ENCODE measurements at regions not wholly inside any gene's neighbourhood (a gene's known extent, or its start where the extent isn't known, plus 50 kb on each side); places are given as distances from the start of the nearest gene placed in this dataset.
"Not testable (repeated sequence)": the region's sequence is repeated elsewhere in the genome, so short reads cannot be mapped to it uniquely, and the experiment has no call there.

- no peak for DNase-seq (ENCODE audit: low read depth)
- TF ChIP-seq CTCF (IDR thresholded peaks at IDR 0.05; ENCODE audit: insufficient read depth, low read depth, low read length), result no peak
- no peak overlapping the region for H3K4me3 ChIP-seq (ENCODE audit: low read depth, low read length)
These were observed 978.8 kb downstream of the FSCB start for GRCh38 chr14:43528321-43528720.

- TF ChIP-seq CTCF (IDR thresholded peaks at IDR 0.05; ENCODE audit: insufficient read depth, low read depth, low read length), result no peak
- no peak for DNase-seq (ENCODE audit: low read depth)
- H3K4me3 ChIP-seq (ENCODE audit: low read depth, low read length), result no peak overlapping the region
These were observed 981.4 kb downstream of the FSCB start for GRCh38 chr14:43525658-43526057.

GRCh38 chr14:43522901-43523300 lies 984.2 kb downstream of the FSCB start:
- H3K4me3 ChIP-seq (ENCODE audit: low read depth, low read length), result no peak overlapping the region
- DNase-seq (ENCODE audit: low read depth), result no peak
- no peak for TF ChIP-seq CTCF (IDR thresholded peaks at IDR 0.05; ENCODE audit: insufficient read depth, low read depth, low read length)

- DNase-seq (ENCODE audit: low read depth), result no peak
- no peak overlapping the region for H3K4me3 ChIP-seq (ENCODE audit: low read depth, low read length)
- no peak for TF ChIP-seq CTCF (IDR thresholded peaks at IDR 0.05; ENCODE audit: insufficient read depth, low read depth, low read length)
These were observed 984.9 kb downstream of the FSCB start for GRCh38 chr14:43522191-43522590.

DNA sequence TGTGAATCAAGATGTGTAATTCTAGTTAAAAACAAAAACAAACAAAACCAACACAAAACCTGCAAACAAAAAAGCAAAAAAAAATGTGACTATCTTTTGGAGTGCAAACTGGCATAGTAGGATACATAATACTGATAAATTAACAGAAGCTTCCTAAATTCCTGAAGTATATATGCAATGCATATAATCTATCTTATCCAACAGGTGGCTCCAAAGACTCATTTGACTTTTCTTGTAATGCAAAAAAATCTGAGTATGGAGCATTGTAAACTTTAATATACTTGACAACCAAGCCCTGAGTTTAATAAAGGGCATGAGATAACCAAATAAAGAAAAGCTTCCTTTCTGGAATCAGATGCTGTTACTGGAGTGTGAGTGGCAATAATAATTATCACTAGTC lies 1003.6 kb downstream of the FSCB start:
- TF ChIP-seq CTCF (IDR thresholded peaks at IDR 0.05; ENCODE audit: insufficient read depth, low read depth, low read length), result no peak
- no peak overlapping the region for H3K4me3 ChIP-seq (ENCODE audit: low read depth, low read length)
- DNase-seq (ENCODE audit: low read depth), result no peak

DNA sequence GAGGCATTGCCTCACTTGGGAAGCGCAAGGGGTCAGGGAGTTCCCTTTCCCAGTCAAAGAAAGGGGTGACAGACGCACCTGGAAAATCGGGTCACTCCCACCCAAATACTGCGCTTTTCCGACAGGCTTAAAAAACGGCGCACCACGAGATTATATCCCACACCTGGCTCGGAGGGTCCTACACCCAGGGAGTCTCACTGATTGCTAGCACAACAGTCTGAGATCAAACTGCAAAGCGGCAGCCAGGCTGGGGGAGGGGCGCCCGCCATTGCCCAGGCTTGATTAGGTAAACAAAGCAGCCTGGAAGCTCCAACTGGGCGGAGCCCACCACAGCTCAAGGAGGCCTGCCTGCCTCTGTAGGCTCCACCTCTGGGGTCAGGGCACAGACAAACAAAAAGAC lies 1014.7 kb downstream of the FSCB start:
- H3K4me3 ChIP-seq (ENCODE audit: low read depth, low read length); DNase-seq (ENCODE audit: low read depth): not testable (repeated sequence)

DNA sequence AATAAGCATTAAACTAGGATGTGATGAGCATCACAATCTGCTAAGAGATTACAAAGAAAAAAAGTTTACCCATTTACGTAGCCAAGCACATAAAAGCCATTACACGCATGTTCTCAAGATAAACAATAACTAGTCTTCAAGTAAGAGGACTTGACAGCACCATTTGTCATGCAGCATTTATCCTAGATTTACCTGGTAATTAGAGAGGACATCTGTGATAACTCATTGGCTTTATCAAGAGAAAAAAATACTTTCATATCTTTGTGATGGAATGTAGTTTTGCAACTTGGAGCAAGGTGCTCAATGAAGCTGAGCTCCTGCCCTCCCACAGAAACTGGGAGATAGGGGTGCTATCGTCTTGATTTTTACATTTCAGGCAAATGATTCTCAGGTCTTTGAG lies 1023.7 kb downstream of the FSCB start:
- H3K4me3 ChIP-seq (ENCODE audit: low read depth, low read length), result no peak overlapping the region
- DNase-seq (ENCODE audit: low read depth), result no peak
- TF ChIP-seq CTCF (IDR thresholded peaks at IDR 0.05; ENCODE audit: insufficient read depth, low read depth, low read length), result no peak

Measured in fibroblast of villous mesenchyme (primary cell).